Esophagus muscularis mucosa (tissue), 4 donors: ENCODE measurements at regions not wholly inside any gene's neighbourhood (a gene's known extent, or its start where the extent isn't known, plus 50 kb on each side); places are given as distances from the start of the nearest gene placed in this dataset.

Experiments
- DNase-seq: peaks from one replicate; pipeline ENCODE4 v3.0.0-alpha.2; 2017; ENCODE audit errors: extremely low spot score
- H3K27ac ChIP-seq, 4 donors: fragments of 200-600 bp; sonication (generic); replicated peaks in 1 of 4; 1 replicate in 3 of 4; 2 replicates in 1 of 4; pipeline ENCODE4 v1.5.1; 2016 to 2019; ENCODE audit warnings: mild to moderate bottlenecking in 1 of 4
- H3K27me3 ChIP-seq, 4 donors: fragments of 200-600 bp; sonication (generic); one replicate each; pipeline versions ENCODE4 v1.5.1 to v1.6.0; 2016 to 2019
- H3K36me3 ChIP-seq, 4 donors: fragments of 200-600 bp; sonication (generic); one replicate each; pipeline ENCODE4 v1.5.1; 2016 to 2019
- H3K4me1 ChIP-seq, 4 donors: fragments of 200-600 bp; sonication (generic); one replicate each; pipeline ENCODE4 v1.5.1; 2016 to 2019
- H3K4me3 ChIP-seq, 4 donors: fragments of 200-600 bp; sonication (generic); 1 replicate in 2 of 4; 2 replicates in 2 of 4; pipeline ENCODE4 v1.5.1; 2016 to 2019; ENCODE audit warnings: mild to moderate bottlenecking in 4 of 4, moderate library complexity in 1 of 4
- H3K9me3 ChIP-seq, 4 donors: fragments of 200-600 bp; sonication (generic); 1 replicate in 3 of 4; 2 replicates in 1 of 4; pipeline ENCODE4 v1.5.1; 2016 to 2019
- EP300 ChIP-seq: sonication (generic); formaldehyde crosslinking; IDR thresholded peaks from one replicate; pipeline ENCODE4 v1.6.1; 2017; ENCODE audit warnings: antibody characterized with exemption
- POLR2A ChIP-seq: fragments of 450-650 bp; IDR thresholded peaks from one replicate; pipeline ENCODE4 v1.6.1; 2017; ENCODE audit warnings: antibody characterized with exemption, moderate library complexity, mild to moderate bottlenecking, low read depth
- POLR2AphosphoS5 ChIP-seq, 2 donors: sonication (generic); formaldehyde crosslinking; IDR thresholded peaks; one replicate each; pipeline ENCODE4 v1.6.1; 2017; ENCODE audit warnings: antibody characterized with exemption in 2 of 2
- WGBS: methylation state at CpG from one replicate; pipeline ENCODE4 v1.1.5; 2018; 5-methylcytosine and 5-hydroxymethylcytosine counted together
- intact Hi-C: fragments of 100-400 bp; cut with DNase I; formaldehyde crosslinking; loops from one replicate; pipeline ENCODE4 v1.15.1; 2023
- TF ChIP-seq, protein P1 (sequence below), 3 experiments: fragments of 200-600 bp in 2 of 3; fragments of 450-650 bp in 1 of 3; sonication (generic) in 2 of 3; IDR thresholded peaks; one replicate each; pipeline ENCODE4 v1.5.1; 2017 to 2019; ENCODE audit warnings: antibody characterized with exemption in 3 of 3, mild to moderate bottlenecking in 2 of 3, moderate library complexity in 1 of 3

DNA sequence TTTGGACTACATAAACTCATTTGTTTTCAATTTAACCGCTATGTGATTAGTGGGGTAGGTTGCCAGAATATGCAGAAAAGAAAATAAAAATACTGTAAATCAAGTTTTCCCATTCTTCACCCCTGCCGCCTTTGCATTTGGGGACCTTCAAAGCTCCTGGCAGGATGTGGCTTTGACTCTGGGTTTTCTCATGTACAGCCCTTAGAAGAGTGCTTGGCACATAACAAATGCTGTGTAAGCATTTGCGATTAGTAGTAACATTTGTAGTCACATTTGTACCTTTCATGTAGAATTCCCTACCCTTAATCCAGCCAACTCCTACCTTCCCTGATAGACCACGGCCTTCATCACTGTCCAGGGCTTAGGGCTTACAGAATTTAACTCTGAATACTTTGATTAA, 262.6 kb downstream of the MREG start:
- WGBS: 62% methylated on average over 4 of the region's 4 CpGs
- intact Hi-C loops: no loop called here
- Histone ChIP-seq H3K4me3 (no peak overlapping the region), H3K4me1 (peaks cover 8 to 60% (median 46%) of the 10 kb centered on the region in 4 donors), H3K9me3 (no peaks in the 10 kb centered on the region), H3K27me3 (no peaks in the 10 kb centered on the region), H3K27ac (peak overlapping the region in 3 of 4 donors; percentile 22 to 66 (median 23)), H3K36me3 (no peaks in the 10 kb centered on the region)
- no peak for DNase-seq
- TF ChIP-seq, protein P1, sequence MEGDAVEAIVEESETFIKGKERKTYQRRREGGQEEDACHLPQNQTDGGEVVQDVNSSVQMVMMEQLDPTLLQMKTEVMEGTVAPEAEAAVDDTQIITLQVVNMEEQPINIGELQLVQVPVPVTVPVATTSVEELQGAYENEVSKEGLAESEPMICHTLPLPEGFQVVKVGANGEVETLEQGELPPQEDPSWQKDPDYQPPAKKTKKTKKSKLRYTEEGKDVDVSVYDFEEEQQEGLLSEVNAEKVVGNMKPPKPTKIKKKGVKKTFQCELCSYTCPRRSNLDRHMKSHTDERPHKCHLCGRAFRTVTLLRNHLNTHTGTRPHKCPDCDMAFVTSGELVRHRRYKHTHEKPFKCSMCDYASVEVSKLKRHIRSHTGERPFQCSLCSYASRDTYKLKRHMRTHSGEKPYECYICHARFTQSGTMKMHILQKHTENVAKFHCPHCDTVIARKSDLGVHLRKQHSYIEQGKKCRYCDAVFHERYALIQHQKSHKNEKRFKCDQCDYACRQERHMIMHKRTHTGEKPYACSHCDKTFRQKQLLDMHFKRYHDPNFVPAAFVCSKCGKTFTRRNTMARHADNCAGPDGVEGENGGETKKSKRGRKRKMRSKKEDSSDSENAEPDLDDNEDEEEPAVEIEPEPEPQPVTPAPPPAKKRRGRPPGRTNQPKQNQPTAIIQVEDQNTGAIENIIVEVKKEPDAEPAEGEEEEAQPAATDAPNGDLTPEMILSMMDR (IDR thresholded peaks at IDR 0.05): no peak
- TF ChIP-seq POLR2A (no peak), POLR2AphosphoS5 (IDR thresholded peaks at IDR 0.05) (no peak), EP300 (no peak)

DNA sequence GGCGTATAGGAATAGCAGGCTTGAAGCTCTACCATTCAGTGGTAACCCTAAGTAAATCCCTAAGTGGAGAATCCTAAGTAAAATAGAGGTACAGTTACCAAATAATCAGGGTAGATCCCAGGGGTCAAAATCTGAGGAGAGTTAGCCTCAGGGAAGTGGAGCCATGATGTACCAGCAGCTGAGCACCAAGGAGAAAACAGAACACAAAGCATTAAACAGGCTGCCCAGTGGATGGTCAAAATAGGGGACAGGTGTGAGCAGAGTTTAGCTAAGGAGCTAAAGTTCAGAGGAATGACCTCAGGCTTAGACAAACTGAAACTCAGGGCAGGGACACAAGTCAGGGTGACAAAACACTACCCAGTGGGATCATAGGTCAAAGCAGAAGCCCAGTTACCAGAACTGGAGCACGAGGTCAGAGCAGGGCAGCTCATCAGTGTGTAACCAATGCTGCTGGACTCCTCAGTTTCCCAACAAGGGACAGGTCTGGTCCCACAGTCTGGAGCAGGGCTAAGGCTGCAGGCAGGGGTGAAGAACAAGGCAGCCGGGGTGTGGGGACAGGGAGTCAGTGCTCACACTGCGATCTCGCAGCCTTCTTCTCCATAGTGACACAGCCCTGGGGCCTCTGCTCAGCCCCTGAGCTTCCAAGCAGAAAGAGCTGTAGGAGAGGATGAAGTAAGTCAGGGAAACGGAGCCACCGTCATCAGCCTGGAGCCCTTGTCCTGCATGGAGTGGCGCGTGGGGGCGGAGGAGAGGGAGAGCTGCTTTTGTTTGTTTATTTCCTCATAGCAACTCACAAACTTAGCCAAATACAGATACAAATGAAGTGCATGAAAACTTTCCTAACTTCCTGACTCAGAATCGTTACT, 264.0 kb downstream of the MREG start:
- Histone ChIP-seq H3K9me3 (no peaks in the 10 kb centered on the region), H3K27me3 (no peaks in the 10 kb centered on the region), H3K4me3 (no peak overlapping the region), H3K36me3 (no peaks in the 10 kb centered on the region), H3K27ac (peak overlapping the region; percentile 46 to 66 (median 53)), H3K4me1 (peaks cover 8 to 60% (median 46%) of the 10 kb centered on the region in 4 donors)
- intact Hi-C loops: no loop called here
- DNase-seq: peak; percentile 93
- TF ChIP-seq POLR2AphosphoS5 (IDR thresholded peaks at IDR 0.05) (no peak), POLR2A (no peak), EP300 (no peak)
- TF ChIP-seq, protein P1 (IDR thresholded peaks at IDR 0.05): no peak
- 43% methylated on average over 11 of the region's 11 CpGs for whole genome bisulfite sequencing

DNA sequence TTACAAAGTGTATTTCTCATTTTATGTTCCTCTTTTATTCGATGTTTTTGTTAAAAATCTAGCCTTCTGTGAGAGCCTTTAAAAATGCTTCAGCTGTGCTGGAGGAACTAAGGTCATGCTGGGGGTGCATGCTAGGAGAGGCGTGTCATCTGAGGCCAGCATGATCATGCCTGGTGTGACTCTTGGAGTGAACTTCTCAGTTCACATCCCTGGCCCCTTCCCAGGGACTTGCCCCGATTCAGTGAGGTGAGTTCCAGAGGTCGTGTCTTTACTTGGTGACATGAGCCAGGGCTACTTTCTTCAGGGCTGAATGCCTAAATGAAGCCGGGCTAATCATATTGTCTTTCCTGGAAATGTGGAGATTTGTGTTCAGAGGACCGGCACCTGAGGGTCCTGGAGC, 264.9 kb downstream of the MREG start:
- Histone ChIP-seq H3K9me3 (no peaks in the 10 kb centered on the region), H3K4me1 (peaks cover 8 to 60% (median 46%) of the 10 kb centered on the region in 4 donors), H3K27me3 (no peaks in the 10 kb centered on the region), H3K36me3 (no peaks in the 10 kb centered on the region), H3K27ac (peak overlapping the region in 3 of 4 donors; percentile 53 to 66 (median 53)), H3K4me3 (no peak overlapping the region)
- DNase-seq: no peak
- intact Hi-C loops: no loop called here
- WGBS: 44% methylated on average over 6 of the region's 6 CpGs
- no peak for TF ChIP-seq POLR2AphosphoS5 (IDR thresholded peaks at IDR 0.05)
- no peak for TF ChIP-seq POLR2A
- TF ChIP-seq EP300: no peak
- TF ChIP-seq, protein P1 (IDR thresholded peaks at IDR 0.05): no peak

DNA sequence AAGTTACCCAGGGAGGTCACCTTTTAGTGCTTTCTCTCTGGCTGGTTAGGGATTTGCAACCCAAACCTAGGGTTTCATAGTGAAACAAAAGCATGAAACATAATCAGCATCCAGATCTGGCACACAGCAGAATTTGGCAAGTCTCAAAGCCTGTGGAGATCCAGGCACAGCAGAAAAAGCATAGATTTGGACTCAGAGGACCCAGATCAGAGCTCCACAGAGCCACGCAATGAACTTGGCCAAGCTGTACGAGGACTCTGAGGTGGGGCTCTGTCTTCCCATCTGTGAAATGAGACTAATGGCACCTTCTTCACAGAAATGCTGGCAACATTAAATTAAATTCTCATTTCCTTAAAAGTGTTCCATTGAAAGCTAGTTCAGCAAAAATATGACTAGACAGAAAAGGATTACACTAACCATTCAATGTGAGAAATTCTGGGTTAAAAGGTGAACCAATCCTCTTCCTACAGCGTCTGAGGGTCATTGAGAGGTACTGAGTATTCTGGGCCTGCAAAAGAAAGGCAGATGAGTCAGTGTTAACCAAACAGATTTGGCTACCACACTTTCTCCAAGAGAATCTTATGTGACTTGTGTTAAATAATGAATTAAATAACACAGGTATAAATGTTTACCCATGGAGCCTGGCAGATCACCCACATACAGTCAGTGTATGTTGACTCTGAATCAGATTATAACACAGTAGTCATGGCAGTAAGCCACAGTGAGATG, 266.3 kb downstream of the MREG start:
- DNase-seq: no peak
- H3K9me3 ChIP-seq: no peaks in the 10 kb centered on the region
- intact Hi-C loops: no loop called here
- H3K4me3 ChIP-seq: no peak overlapping the region
- TF ChIP-seq EP300 (no peak), POLR2AphosphoS5 (IDR thresholded peaks at IDR 0.05) (no peak), POLR2A (no peak)
- TF ChIP-seq, protein P1 (IDR thresholded peaks at IDR 0.05): no peak
- H3K27ac ChIP-seq: no peak overlapping the region
- H3K4me1 ChIP-seq: peaks cover 8 to 60% (median 46%) of the 10 kb centered on the region in 4 donors
- 64% methylated on average over 3 of the region's 3 CpGs for WGBS
- no peaks in the 10 kb centered on the region for H3K36me3 ChIP-seq
- no peaks in the 10 kb centered on the region for H3K27me3 ChIP-seq
